ENCODE measurements at regions not wholly inside any gene's neighbourhood (a gene's known extent, or its start where the extent isn't known, plus 50 kb on each side); places are given as distances from the start of the nearest gene placed in this dataset.
"Not testable (repeated sequence)": the region's sequence is repeated elsewhere in the genome, so short reads cannot be mapped to it uniquely, and the experiment has no call there.

- DNase-seq: no peak
Measured at GRCh38 chr12:131408036-131408365, 302.9 kb upstream of the SFSWAP start.

DNA sequence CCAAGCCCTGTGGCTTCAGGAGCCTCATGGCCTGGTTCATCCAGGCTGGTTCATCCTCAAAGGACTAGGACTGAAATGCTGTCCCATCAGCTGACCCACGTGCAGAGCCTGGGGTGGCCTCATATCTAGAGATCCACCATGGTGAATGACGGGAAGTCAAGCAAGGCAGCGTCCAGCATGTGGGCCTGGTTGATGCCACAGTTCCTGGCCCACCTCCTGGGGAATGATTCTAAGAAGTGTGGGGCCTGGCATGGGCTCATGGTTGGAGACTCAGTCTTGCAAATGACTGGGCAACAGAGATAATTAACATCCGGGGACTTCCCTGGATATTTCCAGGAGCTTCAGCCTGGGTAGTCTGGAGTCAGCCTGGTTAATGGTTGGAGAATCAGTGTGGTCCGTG is 302.4 kb upstream of the SFSWAP start:
- no peak for DNase-seq

- no peak for DNase-seq
Measured at GRCh38 chr12:131409211-131409610, 301.7 kb upstream of the SFSWAP start.

GRCh38 chr12:131411827-131412226 is 299.1 kb upstream of the SFSWAP start:
- not testable (repeated sequence) for DNase-seq

DNA sequence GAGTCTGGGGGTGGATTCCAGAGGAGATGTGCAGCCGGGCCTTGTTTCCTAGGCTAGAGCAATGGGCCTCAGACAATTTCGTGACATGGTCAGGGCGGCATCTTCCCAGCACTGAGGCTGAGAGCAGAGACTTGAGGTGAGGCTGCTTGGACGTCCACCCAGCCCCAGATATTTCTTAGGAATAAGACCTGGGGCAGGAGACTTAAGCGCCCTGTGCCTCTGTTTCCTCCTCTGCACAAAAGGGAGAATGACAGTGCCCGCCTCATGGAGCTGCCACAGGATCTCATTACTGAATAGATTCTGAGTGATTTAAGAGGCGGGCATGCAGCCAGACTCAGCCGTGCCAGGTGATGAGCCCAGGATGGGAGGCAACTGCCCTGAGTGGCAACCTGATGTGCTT is 297.9 kb upstream of the SFSWAP start:
- DNase-seq: no peak

DNA sequence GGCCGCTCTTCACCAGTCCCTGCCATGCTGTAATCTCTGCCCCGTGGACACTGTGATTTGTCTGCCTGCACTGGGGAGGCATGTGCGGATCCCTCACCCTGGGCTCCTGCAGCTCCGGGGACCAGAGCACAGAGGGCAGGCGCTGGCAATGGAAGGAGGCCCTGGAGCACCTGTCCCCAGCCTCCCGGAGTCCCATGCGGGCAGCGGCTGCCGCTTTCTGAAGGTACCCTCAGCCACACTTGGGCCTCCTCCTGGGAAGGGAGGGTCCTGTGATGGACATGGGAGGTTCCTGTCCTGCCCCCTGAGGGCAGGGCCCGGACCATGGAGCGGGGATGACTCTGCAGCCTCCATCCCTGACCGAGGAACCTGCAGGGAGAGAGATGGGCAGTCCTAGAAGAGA is 297.4 kb upstream of the SFSWAP start:
- no peak for DNase-seq

GRCh38 chr12:131414155-131414922 is 296.6 kb upstream of the SFSWAP start:
- not testable (repeated sequence) for DNase-seq

DNA sequence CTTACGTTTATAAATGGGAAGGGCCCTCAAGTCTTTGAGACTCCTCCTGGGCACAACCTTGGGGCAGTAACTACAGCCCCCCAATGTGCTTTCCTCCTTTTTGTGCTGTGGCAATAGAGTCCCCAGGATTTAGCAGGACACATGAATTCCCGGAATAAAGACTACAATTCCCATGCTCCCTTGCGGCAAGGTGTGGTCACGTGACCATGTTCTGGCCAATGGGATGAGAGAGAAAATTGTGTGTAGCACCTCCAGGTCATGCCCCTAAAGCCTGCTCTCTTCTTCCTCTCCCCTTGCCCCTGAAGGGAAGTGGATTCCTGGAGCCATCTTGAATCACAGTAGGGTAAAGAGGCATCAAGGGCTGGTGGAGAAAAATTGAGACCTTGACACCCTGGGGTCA is 295.1 kb upstream of the SFSWAP start:
- DNase-seq: no peak

- no peak for DNase-seq
Measured at GRCh38 chr12:131418121-131418520, 292.8 kb upstream of the SFSWAP start.

GRCh38 chr12:131418884-131419283 is 292.0 kb upstream of the SFSWAP start:
- DNase-seq: no peak

DNA sequence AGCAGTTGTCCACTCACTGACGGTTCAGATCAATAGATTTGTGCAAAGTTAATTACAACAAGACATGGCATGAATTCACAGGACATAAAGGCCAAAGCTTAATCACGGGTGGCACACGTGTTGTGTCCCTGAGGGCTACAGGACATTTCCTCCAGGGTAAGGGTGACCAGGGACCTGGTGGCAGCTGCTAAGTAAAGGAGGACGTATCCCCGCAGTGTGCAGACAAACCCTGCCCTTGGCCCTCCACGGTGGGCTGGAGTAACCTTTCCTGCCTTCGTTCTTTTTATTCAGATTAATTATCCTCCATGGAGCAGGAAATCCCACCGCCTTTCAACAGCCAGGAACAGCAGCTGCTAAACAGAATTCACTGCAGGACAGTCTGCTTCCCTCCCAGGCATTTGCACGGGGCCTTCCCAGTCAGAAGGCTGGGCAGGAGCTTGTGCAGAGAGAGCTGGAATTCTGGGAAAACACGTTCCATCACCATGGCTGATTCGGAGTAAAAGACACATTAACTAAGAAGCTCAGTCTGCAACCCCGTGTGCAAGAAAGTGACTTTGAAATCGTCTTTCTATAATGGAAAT is 289.9 kb upstream of the SFSWAP start:
- no peak for DNase-seq

DNA sequence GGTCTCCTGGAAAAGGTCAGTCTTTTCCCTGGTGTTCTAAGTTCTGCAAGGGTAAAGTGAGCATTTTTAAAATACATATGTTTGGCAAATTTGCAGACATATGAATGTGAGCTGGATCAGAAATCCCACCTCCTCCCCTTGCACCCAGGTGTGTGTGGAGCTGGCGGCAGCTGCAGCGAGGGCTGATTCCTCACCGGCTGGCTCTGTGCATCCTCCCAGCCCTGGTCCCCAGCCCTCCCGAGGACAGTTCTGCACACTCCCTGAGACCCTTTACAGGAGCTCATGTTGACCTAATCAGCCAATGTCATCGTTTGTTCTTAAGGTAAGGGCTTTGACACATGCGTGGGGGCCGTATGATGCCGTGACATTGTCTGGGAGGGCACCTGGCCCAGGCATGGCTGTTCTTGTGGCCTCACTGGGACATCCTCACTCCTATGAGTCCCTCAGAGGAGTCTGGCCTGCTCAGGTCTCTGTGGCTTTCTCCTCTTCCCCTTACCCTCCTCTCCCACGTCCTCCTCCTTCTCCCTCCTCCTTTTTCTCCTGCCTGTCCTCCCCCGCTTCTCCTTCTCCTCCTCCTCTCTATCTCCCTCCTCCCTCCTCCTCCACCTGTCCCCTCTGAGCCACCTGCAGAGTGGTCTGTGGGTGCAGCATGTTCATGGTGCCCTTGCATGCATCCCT is 289.2 kb upstream of the SFSWAP start:
- DNase-seq: no peak

- DNase-seq: no peak
Measured at GRCh38 chr12:131422187-131422520, 288.7 kb upstream of the SFSWAP start.

- no peak for DNase-seq
Measured at GRCh38 chr12:131422744-131423143, 288.1 kb upstream of the SFSWAP start.

- DNase-seq: no peak
Measured at GRCh38 chr12:131424270-131424669, 286.6 kb upstream of the SFSWAP start.

- no peak for DNase-seq
Measured at GRCh38 chr12:131425112-131426075, 285.5 kb upstream of the SFSWAP start.

GRCh38 chr12:131428091-131428685 is 282.7 kb upstream of the SFSWAP start:
- no peak for DNase-seq

DNA sequence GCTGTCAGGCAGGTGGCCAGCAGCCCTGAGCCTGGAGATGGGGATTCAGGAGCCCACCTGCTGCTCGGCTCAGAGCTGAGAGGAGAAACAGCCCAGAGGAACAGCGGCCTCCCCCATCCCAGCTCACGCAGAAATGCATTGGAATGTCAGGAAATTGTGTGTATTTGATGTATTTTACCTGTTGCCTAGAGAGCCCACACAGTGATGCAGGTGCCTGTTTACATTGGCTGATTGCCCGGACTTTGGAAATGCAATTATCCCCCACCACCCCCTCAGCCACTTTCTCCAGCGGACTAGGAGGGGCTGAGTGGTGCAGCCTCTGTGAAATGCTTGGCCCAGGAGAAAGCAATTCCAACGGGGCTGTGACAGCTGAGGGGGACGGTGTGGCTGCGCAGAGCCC is 281.7 kb upstream of the SFSWAP start:
- DNase-seq: not testable (repeated sequence)

GRCh38 chr12:131429697-131430096 is 281.2 kb upstream of the SFSWAP start:
- DNase-seq: not testable (repeated sequence)

- DNase-seq: no peak
Measured at GRCh38 chr12:131430158-131430742, 280.6 kb upstream of the SFSWAP start.

DNA sequence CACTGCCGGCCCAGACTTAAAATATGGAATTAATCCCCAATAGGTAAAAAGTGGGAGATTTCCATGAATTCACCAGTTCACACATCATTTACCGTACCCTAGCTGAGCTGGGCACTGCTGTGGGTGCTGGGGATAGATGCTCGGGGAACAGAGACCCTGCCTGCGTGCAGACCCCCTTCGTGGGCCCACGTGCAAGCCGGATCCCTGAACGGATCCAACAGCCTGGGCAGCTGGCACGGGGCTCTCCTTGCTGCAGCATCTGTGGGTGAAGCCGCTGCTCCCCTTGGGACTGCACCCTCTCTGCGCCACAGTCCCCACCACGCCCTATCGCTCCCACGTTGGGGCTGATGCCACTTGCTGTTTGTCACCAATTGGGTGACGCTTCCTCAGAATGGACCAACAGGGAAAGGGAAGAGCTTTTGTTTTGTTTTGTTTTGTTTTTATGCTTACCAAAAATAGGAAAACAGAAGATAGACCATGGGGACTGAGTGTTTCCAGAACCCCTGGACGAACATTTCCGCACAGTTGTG is 279.7 kb upstream of the SFSWAP start:
- DNase-seq: not testable (repeated sequence)
